HepG2 (cell line): ENCODE measurements at regions not wholly inside any gene's neighbourhood (a gene's known extent, or its start where the extent isn't known, plus 50 kb on each side); places are given as distances from the start of the nearest gene placed in this dataset.

Source experiments
- ADNP ChIP-seq: sonication (generic); formaldehyde crosslinking; IDR thresholded peaks from 2 replicates; pipeline ENCODE4 v1.4.0; 2020; ENCODE audit warnings: missing genetic modification reagents
- AGO2 ChIP-seq: fragments of 200-400 bp; formaldehyde crosslinking; optimal IDR thresholded peaks from 2 replicates; pipeline ENCODE3; 2017; ENCODE audit warnings: mild to moderate bottlenecking, low read depth, low read length, moderate library complexity
- BORCS8-MEF2B ChIP-seq: sonication (generic); formaldehyde crosslinking; IDR thresholded peaks from 2 replicates; pipeline ENCODE4 v1.8.0; 2022; ENCODE audit warnings: mild to moderate bottlenecking, missing genetic modification reagents
- ELF3 ChIP-seq: IDR thresholded peaks from 2 replicates; pipeline ENCODE4 v1.6.1; 2016; ENCODE audit warnings: missing genetic modification reagents, missing compliant biosample characterization
- HNRNPH1 ChIP-seq: fragments of 200-400 bp; formaldehyde crosslinking; optimal IDR thresholded peaks from 2 replicates; pipeline ENCODE3; 2017; ENCODE audit warnings: mild to moderate bottlenecking, low read depth, low read length
- JUN ChIP-seq: sonication (generic); formaldehyde crosslinking; IDR thresholded peaks from 2 replicates; pipeline ENCODE4 v1.4.0; 2020; ENCODE audit warnings: mild to moderate bottlenecking, missing genetic modification reagents
- NAIF1 ChIP-seq: sonication (generic); formaldehyde crosslinking; IDR thresholded peaks from 2 replicates; pipeline ENCODE4 v1.5.0; 2020; ENCODE audit warnings: mild to moderate bottlenecking, missing genetic modification reagents, borderline replicate concordance
- NFYC ChIP-seq: IDR thresholded peaks from 2 replicates; pipeline ENCODE4 v1.6.1; 2016; ENCODE audit warnings: missing genetic modification reagents, missing compliant biosample characterization
- NKX3-1 ChIP-seq: sonication (generic); formaldehyde crosslinking; IDR thresholded peaks from 2 replicates; pipeline ENCODE4 v1.5.0; 2020; ENCODE audit warnings: missing genetic modification reagents
- NR2F6 ChIP-seq, 2 experiments: IDR thresholded peaks; 2 replicates each; pipeline ENCODE4 v1.6.1; 2016; ENCODE audit warnings: antibody characterized with exemption in 1 of 2, mild to moderate bottlenecking in 1 of 2
- PAX8 ChIP-seq: sonication (generic); formaldehyde crosslinking; IDR thresholded peaks from 2 replicates; pipeline ENCODE4 v1.8.0; 2022; ENCODE audit warnings: mild to moderate bottlenecking, missing genetic modification reagents, borderline replicate concordance
- PHF8 ChIP-seq: sonication (generic); formaldehyde crosslinking; IDR thresholded peaks from 2 replicates; pipeline ENCODE4 v1.5.0; 2020; ENCODE audit warnings: missing genetic modification reagents
- POLR2AphosphoS5 ChIP-seq: IDR thresholded peaks from 2 replicates; pipeline ENCODE4 v1.6.1; 2012; ENCODE audit warnings: low read depth, low read length
- RFXAP ChIP-seq: sonication (generic); formaldehyde crosslinking; IDR thresholded peaks from 2 replicates; pipeline ENCODE4 v1.4.0; 2020; ENCODE audit warnings: missing genetic modification reagents, borderline replicate concordance
- RXRB ChIP-seq: IDR thresholded peaks from 2 replicates; pipeline ENCODE4 v1.6.1; 2016; ENCODE audit warnings: borderline replicate concordance, missing genetic modification reagents, missing compliant biosample characterization
- THAP11 ChIP-seq: IDR thresholded peaks from 2 replicates; pipeline ENCODE4 v1.6.1; 2016; ENCODE audit warnings: missing biosample characterization, missing genetic modification reagents
- ZNF224 ChIP-seq: sonication (generic); formaldehyde crosslinking; IDR thresholded peaks from 2 replicates; pipeline ENCODE4 v1.5.0; 2020; ENCODE audit warnings: mild to moderate bottlenecking, missing genetic modification reagents
- ZNF264 ChIP-seq: sonication (generic); formaldehyde crosslinking; IDR thresholded peaks from 2 replicates; pipeline ENCODE4 v1.4.0; 2020; ENCODE audit warnings: missing genetic modification reagents
- ZNF577 ChIP-seq: sonication (generic); formaldehyde crosslinking; IDR thresholded peaks from 2 replicates; pipeline ENCODE4 v1.4.0; 2020; ENCODE audit warnings: mild to moderate bottlenecking, low read depth, missing genetic modification reagents, borderline replicate concordance
- ZNF674 ChIP-seq: sonication (generic); formaldehyde crosslinking; IDR thresholded peaks from 2 replicates; pipeline ENCODE4 v1.5.0; 2020; ENCODE audit warnings: low read depth, mild to moderate bottlenecking, missing genetic modification reagents
- ZNF766 ChIP-seq: sonication (generic); formaldehyde crosslinking; IDR thresholded peaks from 2 replicates; pipeline ENCODE4 v1.5.0; 2020; ENCODE audit warnings: missing genetic modification reagents, borderline replicate concordance
- ZNF768 ChIP-seq: sonication (generic); formaldehyde crosslinking; IDR thresholded peaks from 2 replicates; pipeline ENCODE4 v1.4.0; 2020; ENCODE audit warnings: missing genetic modification reagents
- ZNF788 ChIP-seq: sonication (generic); formaldehyde crosslinking; IDR thresholded peaks from 2 replicates; pipeline ENCODE4 v1.5.0; 2020; ENCODE audit warnings: mild to moderate bottlenecking, missing genetic modification reagents, borderline replicate concordance
- ZNF792 ChIP-seq: IDR thresholded peaks from 2 replicates; pipeline ENCODE4 v1.6.1; 2016
- ZNF839 ChIP-seq: sonication (generic); formaldehyde crosslinking; IDR thresholded peaks from 2 replicates; pipeline ENCODE4 v1.4.0; 2020; ENCODE audit warnings: missing genetic modification reagents, mild to moderate bottlenecking, borderline replicate concordance
- TF ChIP-seq, protein P1 (sequence below): sonication (generic); formaldehyde crosslinking; conservative IDR thresholded peaks from 2 replicates; pipeline ENCODE4 v1.8.1; 2023; ENCODE audit warnings: missing genetic modification reagents
- TF ChIP-seq, protein P2 (sequence below): fragments of 450-650 bp; IDR thresholded peaks from 2 replicates; pipeline ENCODE4 v1.6.1; 2017
- TF ChIP-seq, protein P3 (sequence below): sonication (generic); formaldehyde crosslinking; IDR thresholded peaks from 2 replicates; pipeline ENCODE4 v1.5.1; 2020; ENCODE audit warnings: missing genetic modification reagents, mild to moderate bottlenecking, borderline replicate concordance

DNA sequence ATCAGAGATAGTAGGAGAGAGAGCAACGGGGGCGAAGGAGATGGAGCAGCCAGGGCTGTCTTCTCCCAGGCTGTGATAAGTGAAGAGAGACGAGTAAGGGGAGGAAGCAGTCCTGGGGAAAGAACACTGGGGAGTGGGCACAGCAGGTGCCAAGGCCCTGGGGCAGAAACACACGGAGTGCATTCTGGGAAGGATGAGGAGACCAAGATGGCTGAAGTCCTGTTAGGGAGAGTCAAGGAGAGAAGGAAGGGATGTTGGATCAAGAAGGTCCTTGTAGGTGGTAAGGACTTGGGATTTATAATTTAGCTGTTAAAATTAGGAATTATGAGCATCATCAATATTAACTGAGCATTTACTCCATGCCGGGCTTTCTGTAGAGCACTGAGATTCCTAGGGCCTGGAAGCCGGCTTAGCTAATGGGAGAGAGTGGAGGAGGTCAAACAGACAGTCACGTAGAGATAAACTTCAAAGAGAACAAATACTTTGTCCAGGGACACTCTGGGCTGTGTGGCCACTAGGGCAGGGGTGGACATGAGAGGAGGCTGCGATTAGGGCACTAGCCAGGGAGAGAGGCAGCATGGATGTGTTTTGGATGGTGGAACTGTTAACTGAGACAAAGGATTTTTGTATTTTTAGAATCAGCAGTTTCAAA is 134.2 kb upstream of the PEG3 start (continued):
- peak; percentile 68; the same call in 1 of the 2 replicates for TF ChIP-seq ZNF788 (CRISPR knock-in tag)
- no peak for TF ChIP-seq ZNF224 (CRISPR knock-in tag)
- TF ChIP-seq PAX8: 0 out of 2 replicates have a peak, but pooled peaks have one; percentile 13
- TF ChIP-seq ZNF264 (CRISPR knock-in tag): peak; percentile 57
- peak; percentile 34; the same call in 1 of the 2 replicates for TF ChIP-seq POLR2AphosphoS5
- TF ChIP-seq JUN (CRISPR knock-in tag): no peak
- TF ChIP-seq RFXAP (CRISPR knock-in tag): peak; percentile 61; the same call in 1 of the 2 replicates
- no peak; the same call in 1 of the 2 replicates for TF ChIP-seq ZNF766 (CRISPR knock-in tag)
- TF ChIP-seq AGO2: no peak
- no peak for TF ChIP-seq BORCS8-MEF2B
- TF ChIP-seq ZNF577 (CRISPR knock-in tag): no peak
- TF ChIP-seq RXRB (CRISPR knock-in tag): peak; percentile 95
- no peak; the same call in 1 of the 2 replicates for TF ChIP-seq ZNF792
- peak; percentile 23; the same call in 1 of the 2 replicates for TF ChIP-seq ADNP
- TF ChIP-seq HNRNPH1: peak; percentile 81
- TF ChIP-seq, protein P1, sequence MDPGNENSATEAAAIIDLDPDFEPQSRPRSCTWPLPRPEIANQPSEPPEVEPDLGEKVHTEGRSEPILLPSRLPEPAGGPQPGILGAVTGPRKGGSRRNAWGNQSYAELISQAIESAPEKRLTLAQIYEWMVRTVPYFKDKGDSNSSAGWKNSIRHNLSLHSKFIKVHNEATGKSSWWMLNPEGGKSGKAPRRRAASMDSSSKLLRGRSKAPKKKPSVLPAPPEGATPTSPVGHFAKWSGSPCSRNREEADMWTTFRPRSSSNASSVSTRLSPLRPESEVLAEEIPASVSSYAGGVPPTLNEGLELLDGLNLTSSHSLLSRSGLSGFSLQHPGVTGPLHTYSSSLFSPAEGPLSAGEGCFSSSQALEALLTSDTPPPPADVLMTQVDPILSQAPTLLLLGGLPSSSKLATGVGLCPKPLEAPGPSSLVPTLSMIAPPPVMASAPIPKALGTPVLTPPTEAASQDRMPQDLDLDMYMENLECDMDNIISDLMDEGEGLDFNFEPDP: no peak
- 0 out of 2 replicates have a peak, but pooled peaks have one; percentile 42 for TF ChIP-seq PHF8 (CRISPR knock-in tag)
- TF ChIP-seq NR2F6 (IDR thresholded peaks at IDR 0.05): peak; percentile 93
- peak; percentile 94 for TF ChIP-seq NR2F6 (CRISPR knock-in tag; IDR thresholded peaks at IDR 0.05)
- no peak for TF ChIP-seq ZNF768 (CRISPR knock-in tag)
- TF ChIP-seq NKX3-1 (CRISPR knock-in tag): no peak
- no peak for TF ChIP-seq ZNF839
- no peak for TF ChIP-seq NAIF1
- peak; percentile 25; the same call in 1 of the 2 replicates for TF ChIP-seq NFYC (CRISPR knock-in tag)
- TF ChIP-seq ZNF674: no peak
- TF ChIP-seq, protein P2, sequence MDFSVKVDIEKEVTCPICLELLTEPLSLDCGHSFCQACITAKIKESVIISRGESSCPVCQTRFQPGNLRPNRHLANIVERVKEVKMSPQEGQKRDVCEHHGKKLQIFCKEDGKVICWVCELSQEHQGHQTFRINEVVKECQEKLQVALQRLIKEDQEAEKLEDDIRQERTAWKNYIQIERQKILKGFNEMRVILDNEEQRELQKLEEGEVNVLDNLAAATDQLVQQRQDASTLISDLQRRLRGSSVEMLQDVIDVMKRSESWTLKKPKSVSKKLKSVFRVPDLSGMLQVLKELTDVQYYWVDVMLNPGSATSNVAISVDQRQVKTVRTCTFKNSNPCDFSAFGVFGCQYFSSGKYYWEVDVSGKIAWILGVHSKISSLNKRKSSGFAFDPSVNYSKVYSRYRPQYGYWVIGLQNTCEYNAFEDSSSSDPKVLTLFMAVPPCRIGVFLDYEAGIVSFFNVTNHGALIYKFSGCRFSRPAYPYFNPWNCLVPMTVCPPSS: no peak
- TF ChIP-seq, protein P3, sequence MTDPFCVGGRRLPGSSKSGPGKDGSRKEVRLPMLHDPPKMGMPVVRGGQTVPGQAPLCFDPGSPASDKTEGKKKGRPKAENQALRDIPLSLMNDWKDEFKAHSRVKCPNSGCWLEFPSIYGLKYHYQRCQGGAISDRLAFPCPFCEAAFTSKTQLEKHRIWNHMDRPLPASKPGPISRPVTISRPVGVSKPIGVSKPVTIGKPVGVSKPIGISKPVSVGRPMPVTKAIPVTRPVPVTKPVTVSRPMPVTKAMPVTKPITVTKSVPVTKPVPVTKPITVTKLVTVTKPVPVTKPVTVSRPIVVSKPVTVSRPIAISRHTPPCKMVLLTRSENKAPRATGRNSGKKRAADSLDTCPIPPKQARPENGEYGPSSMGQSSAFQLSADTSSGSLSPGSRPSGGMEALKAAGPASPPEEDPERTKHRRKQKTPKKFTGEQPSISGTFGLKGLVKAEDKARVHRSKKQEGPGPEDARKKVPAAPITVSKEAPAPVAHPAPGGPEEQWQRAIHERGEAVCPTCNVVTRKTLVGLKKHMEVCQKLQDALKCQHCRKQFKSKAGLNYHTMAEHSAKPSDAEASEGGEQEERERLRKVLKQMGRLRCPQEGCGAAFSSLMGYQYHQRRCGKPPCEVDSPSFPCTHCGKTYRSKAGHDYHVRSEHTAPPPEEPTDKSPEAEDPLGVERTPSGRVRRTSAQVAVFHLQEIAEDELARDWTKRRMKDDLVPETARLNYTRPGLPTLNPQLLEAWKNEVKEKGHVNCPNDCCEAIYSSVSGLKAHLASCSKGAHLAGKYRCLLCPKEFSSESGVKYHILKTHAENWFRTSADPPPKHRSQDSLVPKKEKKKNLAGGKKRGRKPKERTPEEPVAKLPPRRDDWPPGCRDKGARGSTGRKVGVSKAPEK (CRISPR knock-in tag): no peak
- TF ChIP-seq THAP11 (CRISPR knock-in tag): peak; percentile 35; the same call in 1 of the 2 replicates
- TF ChIP-seq ELF3 (CRISPR knock-in tag): peak; percentile 58
